HTR-8/SVneo (cell line): ENCODE measurements at regions not wholly inside any gene's neighbourhood (a gene's known extent, or its start where the extent isn't known, plus 50 kb on each side); places are given as distances from the start of the nearest gene placed in this dataset.

Experiments used
- DNase-seq: peaks from one replicate; pipeline ENCODE4 v3.0.0; 2011; ENCODE audit warnings: low spot score, mixed read lengths; ENCODE audit not compliant: insufficient read length
- FAIRE-seq: peaks from 2 replicates; lab custom pipeline; 2011; peaks lifted over from hg19 to GRCh38; lab: Jason Lieb, UNC

- no peak for FAIRE-seq
Measured at GRCh38 chr15:61549727-61550126, 320.6 kb upstream of the RORA start.

GRCh38 chr15:61545763-61546162 lies 316.7 kb upstream of the RORA start:
- DNase-seq (no peak), FAIRE-seq (no peak)

More at GRCh38 chr15:61549727-61550126, 320.6 kb upstream of the RORA start:
- DNase-seq, result no peak

GRCh38 chr15:61541516-61541915 lies 312.4 kb upstream of the RORA start:
- DNase-seq (no peak), FAIRE-seq (no peak)

DNA sequence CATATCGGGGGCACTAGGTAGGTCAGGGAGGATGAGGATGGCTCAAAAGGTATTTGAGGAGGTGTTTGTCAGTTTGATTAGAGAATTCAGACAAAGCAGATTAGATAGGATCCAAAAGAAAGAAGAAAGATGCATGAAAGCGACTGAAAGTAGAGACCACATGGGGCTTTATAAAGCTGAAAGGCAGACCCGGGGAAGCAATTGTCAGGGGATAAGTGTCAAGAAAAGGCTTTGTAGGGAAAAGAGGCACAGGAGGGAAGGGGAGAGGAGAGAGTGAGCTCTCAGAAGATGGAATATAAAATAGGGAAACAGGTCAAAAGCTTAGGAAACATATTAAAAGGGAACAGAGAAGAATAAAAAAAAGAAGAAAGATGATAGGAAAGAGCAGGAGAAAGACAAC lies 308.2 kb upstream of the RORA start:
- DNase-seq (no peak), FAIRE-seq (no peak)

- no peak for FAIRE-seq
- DNase-seq, result no peak
Measured at GRCh38 chr15:61534986-61535385, 305.9 kb upstream of the RORA start.

DNA sequence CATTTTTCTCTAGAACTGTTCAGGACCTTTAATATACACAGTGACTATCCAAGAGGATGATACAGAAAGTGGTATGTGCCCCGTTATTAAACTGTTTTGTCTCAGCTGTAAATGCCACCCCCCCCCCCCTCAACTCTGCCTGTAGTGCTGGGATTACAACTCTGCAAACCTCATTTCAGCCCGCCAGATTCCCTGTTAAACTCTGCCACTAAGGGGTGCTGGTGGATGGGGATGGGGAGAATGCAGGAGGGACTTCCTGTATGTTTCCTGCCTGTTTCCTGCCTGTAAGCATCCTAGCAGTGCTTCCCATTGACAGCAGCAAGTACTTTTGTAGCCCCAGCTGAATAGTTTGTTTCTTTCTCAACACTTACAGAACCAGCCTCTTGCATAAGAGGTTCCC lies 301.7 kb upstream of the RORA start:
- DNase-seq (no peak), FAIRE-seq (no peak)

DNA sequence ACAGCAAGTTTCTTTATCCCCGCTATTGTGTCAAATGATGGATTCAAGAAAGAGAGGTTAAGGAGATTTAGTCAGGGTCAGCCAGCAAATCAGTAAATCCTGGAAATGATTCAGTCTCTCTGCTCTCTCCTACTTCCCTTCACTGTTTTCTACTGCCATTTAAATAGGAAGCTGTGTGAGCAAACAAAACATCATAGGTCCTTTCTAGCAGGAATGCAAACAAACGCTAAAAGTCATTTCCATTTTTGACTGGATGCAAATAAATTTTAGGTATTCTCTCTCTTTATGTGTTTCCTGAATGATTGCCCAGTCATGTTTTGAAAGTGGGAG lies 299.4 kb upstream of the RORA start:
- no peak for DNase-seq
- FAIRE-seq, result no peak

DNA sequence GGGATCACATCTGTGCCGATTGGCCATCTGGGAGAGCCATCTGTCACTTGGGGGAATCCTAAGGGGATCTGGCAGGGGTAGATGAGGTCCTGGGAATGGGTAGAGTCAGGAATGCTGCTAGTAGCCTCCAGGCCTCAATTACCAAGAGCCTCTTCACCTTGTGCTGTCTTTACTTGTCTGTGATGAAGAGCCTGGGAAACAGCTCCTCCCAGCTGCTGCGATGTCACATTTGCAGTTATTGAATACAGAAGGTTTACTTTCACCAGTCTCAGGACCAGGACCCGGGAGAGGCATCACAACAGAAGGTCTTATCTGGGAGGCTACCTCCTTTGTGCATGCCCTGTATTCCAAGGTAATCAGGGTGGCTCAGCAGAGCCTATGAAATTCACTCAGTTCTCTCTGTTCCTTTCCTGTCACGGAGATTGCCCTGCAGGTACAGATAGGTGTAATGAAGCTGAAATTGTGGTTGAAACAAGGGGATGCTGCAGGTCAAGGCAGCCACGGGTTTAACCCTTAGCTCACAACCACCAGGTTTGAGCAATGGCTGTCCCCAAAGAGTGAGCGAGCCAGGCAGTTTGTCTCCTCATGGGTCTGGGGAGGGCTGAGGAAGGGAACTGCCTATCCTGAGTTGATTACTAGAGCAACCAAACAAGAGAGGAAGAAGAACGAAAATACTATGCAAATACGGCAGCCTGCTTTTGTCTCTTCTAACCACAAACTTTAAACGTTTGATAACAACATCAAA lies 298.9 kb upstream of the RORA start:
- DNase-seq (no peak), FAIRE-seq (no peak)

DNA sequence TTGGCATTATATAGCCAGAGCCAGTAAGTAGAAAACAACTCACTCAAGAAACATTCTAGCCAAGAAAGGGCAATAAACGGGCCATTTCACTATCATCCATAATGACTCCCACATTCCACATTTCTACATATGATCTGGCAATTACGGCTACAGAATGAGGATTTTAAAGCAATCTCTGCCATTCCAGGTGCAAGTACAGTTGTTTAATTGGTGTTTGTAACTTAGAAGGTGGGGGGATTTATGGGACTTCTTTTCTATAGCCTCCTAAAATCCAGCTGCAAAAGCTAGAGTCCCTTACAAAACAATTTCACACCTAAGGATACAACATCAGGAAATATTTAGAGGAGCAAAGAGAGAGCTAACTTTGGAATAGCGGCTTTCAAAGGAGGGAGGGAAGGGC lies 295.4 kb upstream of the RORA start:
- no peak for DNase-seq
- no peak for FAIRE-seq

DNA sequence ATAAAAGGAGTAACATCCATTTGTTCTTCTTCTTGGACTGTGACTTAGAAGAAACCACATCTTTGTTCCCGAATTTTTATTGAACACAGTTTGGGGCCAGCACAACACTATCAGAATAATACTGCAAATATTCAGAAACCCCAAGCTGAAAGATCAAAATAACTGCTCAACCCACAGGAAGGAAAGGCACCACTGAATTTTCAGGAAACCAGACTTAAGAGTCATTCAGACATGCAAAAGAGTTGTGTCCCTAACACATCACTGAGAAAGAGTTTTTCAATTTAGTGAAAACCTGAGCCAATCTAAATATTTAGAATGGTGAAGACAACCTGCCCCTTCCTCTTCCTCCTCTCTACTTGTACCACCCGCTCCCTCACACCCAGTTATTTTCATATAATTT lies 295.0 kb upstream of the RORA start:
- no peak for DNase-seq
- no peak for FAIRE-seq

DNA sequence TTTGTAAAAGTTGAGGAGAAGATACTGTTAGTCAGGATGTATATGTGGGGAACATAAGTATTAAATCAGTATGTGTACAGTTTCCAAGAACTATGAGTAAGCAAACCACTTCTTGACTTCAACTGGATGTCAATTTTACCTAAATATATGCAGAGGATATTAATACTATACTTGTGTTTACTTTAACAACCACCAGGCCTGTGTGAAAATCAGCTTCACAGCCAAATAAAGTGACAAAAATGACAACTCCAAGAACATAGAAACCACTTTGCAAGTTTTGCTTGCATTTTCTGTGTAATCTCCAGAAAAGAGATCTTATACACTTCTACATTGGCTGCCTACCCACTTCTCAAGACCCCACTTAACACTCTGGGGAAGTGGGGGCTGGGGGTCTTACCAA lies 293.3 kb upstream of the RORA start:
- no peak for FAIRE-seq
- no peak for DNase-seq

DNA sequence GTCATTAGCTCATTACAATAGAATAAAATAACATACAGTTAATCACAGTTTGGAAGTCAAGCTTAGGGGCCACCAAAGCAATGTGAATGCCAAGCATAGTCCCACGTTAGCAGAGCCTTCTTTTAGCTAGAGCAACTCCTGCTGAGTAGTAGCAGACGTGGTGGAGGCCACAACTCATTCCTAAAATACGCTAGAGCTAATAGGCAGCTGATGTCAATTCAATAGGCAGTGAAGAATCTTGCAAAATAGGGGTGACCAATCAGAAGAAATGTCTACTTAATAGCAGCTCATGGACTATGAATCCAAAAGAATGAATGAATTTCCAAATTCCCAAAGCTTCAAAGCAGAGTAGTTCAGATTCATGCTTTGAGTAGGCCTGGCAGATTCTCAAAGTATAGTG lies 292.9 kb upstream of the RORA start:
- FAIRE-seq (no peak), DNase-seq (no peak)

- no peak for FAIRE-seq
- DNase-seq, result no peak
Measured at GRCh38 chr15:61519296-61519695, 290.2 kb upstream of the RORA start.

DNA sequence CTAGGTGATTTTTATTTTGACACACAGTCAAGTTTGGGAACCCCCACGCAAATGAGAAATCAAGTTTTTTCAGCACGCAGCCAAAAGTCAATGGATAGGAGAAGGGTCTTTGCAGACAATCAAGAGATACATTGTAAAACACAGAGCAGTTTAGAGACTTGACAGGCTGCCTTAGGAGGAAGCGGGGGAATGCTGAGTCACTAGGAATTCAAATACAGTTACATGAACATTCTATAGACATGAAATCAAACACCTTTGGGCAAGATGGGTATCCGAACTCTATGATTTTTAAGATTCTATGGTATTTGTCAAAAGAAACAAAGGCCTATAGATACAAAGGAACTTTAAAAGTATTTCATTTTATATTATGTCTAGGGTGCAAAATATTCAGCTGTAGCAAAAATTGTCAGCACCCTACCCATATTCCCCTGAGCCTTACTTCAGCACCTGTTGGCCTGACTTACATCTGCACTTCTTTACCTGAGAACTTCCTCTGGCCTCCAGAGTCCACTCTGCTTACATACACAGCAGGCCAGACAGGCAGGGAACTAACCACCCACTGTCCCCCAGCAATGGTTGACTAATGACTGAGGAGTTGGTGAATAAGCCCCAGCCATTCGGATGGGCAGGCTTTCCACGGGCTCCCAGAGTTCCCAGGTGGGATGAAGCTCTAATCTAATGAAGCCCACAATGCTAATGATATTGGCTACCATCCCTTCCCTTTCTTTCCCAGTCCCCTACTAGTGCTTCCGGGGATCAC lies 289.3 kb upstream of the RORA start:
- no peak for FAIRE-seq
- no peak for DNase-seq

DNA sequence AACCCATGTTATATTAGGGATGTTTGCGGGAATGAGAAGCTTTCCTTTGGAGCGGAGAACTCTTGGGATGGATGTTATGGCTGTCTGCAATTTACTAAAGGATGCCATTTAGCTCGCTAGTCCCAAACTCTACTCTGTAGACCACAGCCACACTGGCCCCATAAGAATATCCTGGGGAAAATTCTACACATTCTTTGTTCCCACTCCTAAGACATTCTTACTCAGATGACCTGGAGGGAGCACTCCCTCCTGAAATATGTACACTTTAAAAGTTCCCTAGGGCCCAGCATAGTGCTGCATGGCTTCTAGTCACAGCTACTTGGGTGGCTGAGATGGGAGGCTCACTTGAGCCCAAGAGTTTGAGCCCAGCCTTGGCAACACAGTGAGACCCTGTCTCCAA lies 288.7 kb upstream of the RORA start:
- FAIRE-seq (no peak), DNase-seq (no peak)

DNA sequence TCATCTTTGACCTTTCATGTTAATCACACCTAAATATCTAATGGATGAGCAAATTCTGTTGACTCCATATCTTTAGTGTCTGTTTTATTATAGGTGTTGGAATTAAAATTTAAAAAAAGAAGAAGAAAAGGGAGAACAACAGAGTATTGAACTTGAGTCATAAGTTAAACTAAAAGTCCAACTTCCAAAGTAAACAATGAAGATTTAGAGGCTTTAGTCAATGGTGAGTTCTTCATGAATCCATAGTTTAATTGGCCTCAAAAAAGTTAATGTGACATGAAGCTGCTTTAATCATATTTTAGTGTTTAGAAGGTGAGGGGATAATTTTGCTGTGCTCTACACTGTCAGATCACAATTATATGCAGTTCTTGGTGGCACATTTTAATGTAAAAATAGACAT lies 288.2 kb upstream of the RORA start:
- FAIRE-seq (no peak), DNase-seq (no peak)

- no peak for DNase-seq
- FAIRE-seq, result no peak
Measured at GRCh38 chr15:61511756-61512155, 282.7 kb upstream of the RORA start.

- DNase-seq, result no peak
Measured at GRCh38 chr15:61511089-61511488, 282.0 kb upstream of the RORA start.

GRCh38 chr15:61509327-61509840 lies 280.3 kb upstream of the RORA start:
- FAIRE-seq, result no peak
- no peak for DNase-seq

More at GRCh38 chr15:61511089-61511488, 282.0 kb upstream of the RORA start:
- no peak for FAIRE-seq

- DNase-seq (no peak), FAIRE-seq (no peak)
Measured at GRCh38 chr15:61503383-61503969, 274.4 kb upstream of the RORA start.

- DNase-seq (no peak), FAIRE-seq (no peak)
Measured at GRCh38 chr15:61501815-61502389, 272.8 kb upstream of the RORA start.
